AG10803 (cell line): ENCODE measurements at regions not wholly inside any gene's neighbourhood (a gene's known extent, or its start where the extent isn't known, plus 50 kb on each side); places are given as distances from the start of the nearest gene placed in this dataset.
A peak's percentile ranks its signal among the peaks of the same experiment; 100 is the strongest.

Experiments used
- DNase-seq: peaks from one replicate; pipeline ENCODE4 v3.0.0; 2010; ENCODE audit warnings: low read depth
- H3K4me3 ChIP-seq: 2 replicates; pipeline ENCODE4 v1.5.1; 2011; ENCODE audit warnings: mild to moderate bottlenecking, low read length, control low read depth
- CTCF ChIP-seq: conservative IDR thresholded peaks from 2 replicates; pipeline ENCODE4 v1.5.1; 2011; ENCODE audit warnings: mild to moderate bottlenecking, low read length, control low read depth, inconsistent platforms

GRCh38 chr15:69535998-69536397 is 83.4 kb downstream of the RPLP1 start:
- no peak overlapping the region for H3K4me3 ChIP-seq
- DNase-seq = no peak
- no peak for TF ChIP-seq CTCF

GRCh38 chr15:69536726-69537512 is 84.3 kb downstream of the RPLP1 start:
- H3K4me3 ChIP-seq = no peak overlapping the region
- no peak for TF ChIP-seq CTCF
- no peak for DNase-seq

GRCh38 chr15:69537901-69538300 is 85.3 kb downstream of the RPLP1 start:
- peak; percentile 5 for DNase-seq
- TF ChIP-seq CTCF = no peak
- no peak overlapping the region for H3K4me3 ChIP-seq

- DNase-seq = no peak
- H3K4me3 ChIP-seq = no peak overlapping the region
- TF ChIP-seq CTCF = no peak
Measured at GRCh38 chr15:69538379-69538778, 85.8 kb downstream of the RPLP1 start.

- DNase-seq = no peak
- no peak for TF ChIP-seq CTCF
- H3K4me3 ChIP-seq = no peak overlapping the region
Measured at GRCh38 chr15:69539345-69539744, 86.7 kb downstream of the RPLP1 start.

GRCh38 chr15:69540622-69541021 is 88.0 kb downstream of the RPLP1 start:
- H3K4me3 ChIP-seq = no peak overlapping the region
- DNase-seq = no peak
- no peak for TF ChIP-seq CTCF

GRCh38 chr15:69542028-69542427 is 89.4 kb downstream of the RPLP1 start:
- no peak for TF ChIP-seq CTCF
- no peak for DNase-seq
- no peak overlapping the region for H3K4me3 ChIP-seq
